NCI-H2196 treated with DMSO at 0.1 percent for 48 hours (cell line): ENCODE measurements at regions not wholly inside any gene's neighbourhood (a gene's known extent, or its start where the extent isn't known, plus 50 kb on each side); places are given as distances from the start of the nearest gene placed in this dataset.

Experiments used
- DNase-seq: peaks from one replicate; lab custom pipeline; 2025; ENCODE audit not compliant: unreplicated experiment; lab: John Stamatoyannopoulos, UW

- DNase-seq: no peak
Measured at GRCh38 chr2:126748188-126748760, 92.3 kb downstream of the GYPC start.

- no peak for DNase-seq
Measured at GRCh38 chr2:126748929-126749518, 93.1 kb downstream of the GYPC start.

GRCh38 chr2:126749537-126749936 lies 93.6 kb downstream of the GYPC start:
- DNase-seq: no peak

GRCh38 chr2:126750506-126750905 lies 94.5 kb downstream of the GYPC start:
- DNase-seq: no peak

- DNase-seq: no peak
Measured at GRCh38 chr2:126751477-126751876, 95.5 kb downstream of the GYPC start.

GRCh38 chr2:126752876-126753275 lies 96.9 kb downstream of the GYPC start:
- no peak for DNase-seq

- DNase-seq: no peak
Measured at GRCh38 chr2:126753501-126754212, 97.7 kb downstream of the GYPC start.

- DNase-seq: no peak
Measured at GRCh38 chr2:126754240-126755004, 98.5 kb downstream of the GYPC start.

- no peak for DNase-seq
Measured at GRCh38 chr2:126756125-126756524, 100.2 kb downstream of the GYPC start.

GRCh38 chr2:126761256-126761980 lies 105.5 kb downstream of the GYPC start:
- no peak for DNase-seq

- no peak for DNase-seq
Measured at GRCh38 chr2:126761981-126762878, 106.3 kb downstream of the GYPC start.

GRCh38 chr2:126764686-126765265 lies 108.8 kb downstream of the GYPC start:
- no peak for DNase-seq

GRCh38 chr2:126765395-126765794 lies 109.4 kb downstream of the GYPC start:
- DNase-seq: no peak

GRCh38 chr2:126766295-126766968 lies 110.5 kb downstream of the GYPC start:
- DNase-seq: no peak

GRCh38 chr2:126766969-126767296 lies 111.0 kb downstream of the GYPC start:
- no peak for DNase-seq

- no peak for DNase-seq
Measured at GRCh38 chr2:126769118-126769517, 113.2 kb downstream of the GYPC start.

GRCh38 chr2:126770466-126770865 lies 114.5 kb downstream of the GYPC start:
- no peak for DNase-seq

- no peak for DNase-seq
Measured at GRCh38 chr2:126771094-126771493, 115.1 kb downstream of the GYPC start.

- DNase-seq: no peak
Measured at GRCh38 chr2:126771501-126772195, 115.7 kb downstream of the GYPC start.
